GM12873 (cell line): ENCODE measurements at regions not wholly inside any gene's neighbourhood (a gene's known extent, or its start where the extent isn't known, plus 50 kb on each side); places are given as distances from the start of the nearest gene placed in this dataset.

ENCODE experiments used
- CTCF ChIP-seq: IDR thresholded peaks from 2 replicates; pipeline ENCODE4 v1.5.1; 2012; ENCODE audit warnings: low read depth, mild to moderate bottlenecking, moderate library complexity, low read length, control low read depth; ENCODE audit not compliant: insufficient read depth; ENCODE audit errors: missing control alignments

GRCh38 chr9:84587153-84587552, 82.4 kb upstream of the NTRK2 start:
- no peak for TF ChIP-seq CTCF

GRCh38 chr9:84589542-84589941, 80.0 kb upstream of the NTRK2 start:
- TF ChIP-seq CTCF: no peak

GRCh38 chr9:84590706-84591105, 78.8 kb upstream of the NTRK2 start:
- no peak for TF ChIP-seq CTCF

GRCh38 chr9:84592918-84593317, 76.6 kb upstream of the NTRK2 start:
- no peak for TF ChIP-seq CTCF

- no peak for TF ChIP-seq CTCF
Measured at GRCh38 chr9:84593352-84593751, 76.2 kb upstream of the NTRK2 start.

- no peak for TF ChIP-seq CTCF
Measured at GRCh38 chr9:84597131-84597530, 72.4 kb upstream of the NTRK2 start.

- TF ChIP-seq CTCF: no peak
Measured at GRCh38 chr9:84598921-84599636, 70.5 kb upstream of the NTRK2 start.
